ENCODE measurements at regions not wholly inside any gene's neighbourhood (a gene's known extent, or its start where the extent isn't known, plus 50 kb on each side); places are given as distances from the start of the nearest gene placed in this dataset.

GRCh38 chr4:89576246-89576645, 260.7 kb downstream of the SNCA start (continued):
- TF ChIP-seq, protein P1, sequence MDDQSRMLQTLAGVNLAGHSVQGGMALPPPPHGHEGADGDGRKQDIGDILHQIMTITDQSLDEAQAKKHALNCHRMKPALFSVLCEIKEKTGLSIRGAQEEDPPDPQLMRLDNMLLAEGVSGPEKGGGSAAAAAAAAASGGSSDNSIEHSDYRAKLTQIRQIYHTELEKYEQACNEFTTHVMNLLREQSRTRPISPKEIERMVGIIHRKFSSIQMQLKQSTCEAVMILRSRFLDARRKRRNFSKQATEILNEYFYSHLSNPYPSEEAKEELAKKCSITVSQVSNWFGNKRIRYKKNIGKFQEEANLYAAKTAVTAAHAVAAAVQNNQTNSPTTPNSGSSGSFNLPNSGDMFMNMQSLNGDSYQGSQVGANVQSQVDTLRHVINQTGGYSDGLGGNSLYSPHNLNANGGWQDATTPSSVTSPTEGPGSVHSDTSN (IDR thresholded peaks at IDR 0.05; ENCODE audit: insufficient replicate concordance, low read depth, low read length) = no peak
- TF ChIP-seq ETV6 (conservative IDR thresholded peaks at IDR 0.05 in 1 of 2, IDR thresholded peaks at IDR 0.05 in 1 of 2; ENCODE audit: borderline replicate concordance in 1 of 2, low read depth in 1 of 2) (no peak), EP300 (IDR thresholded peaks at IDR 0.05; ENCODE audit: borderline replicate concordance in 1 of 2, control insufficient read depth in 1 of 2, low read depth in 2 of 2, low read length in 2 of 2) (no peak)

DNA sequence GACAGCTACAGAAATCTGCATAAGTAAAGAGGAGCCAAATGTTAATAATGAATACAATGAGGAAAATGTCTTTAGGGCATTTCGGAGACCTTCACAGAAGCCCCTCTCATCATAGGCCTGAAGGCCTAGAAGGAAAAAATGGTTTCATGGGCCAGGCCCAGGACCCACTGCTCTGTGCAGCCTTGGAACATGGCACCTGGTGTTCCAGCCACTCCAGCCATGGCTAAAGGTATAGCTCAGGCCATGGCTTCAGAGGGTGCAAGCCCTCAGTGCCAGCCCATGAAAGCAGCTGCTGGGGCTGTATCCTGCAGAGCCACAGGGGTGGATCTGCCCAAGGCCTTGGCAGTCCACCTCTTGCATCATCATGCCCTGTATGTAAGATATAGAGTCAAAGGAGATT, 261.1 kb downstream of the SNCA start:
- 29% methylated on average over 1 of the region's 1 CpG for WGBS (ENCODE audit: insufficient coverage, insufficient replicate concordance, low lambda C conversion rate, missing lambda C conversion rate)
- TF ChIP-seq GATAD2B (conservative IDR thresholded peaks at IDR 0.05; ENCODE audit: low read depth) (no peak), CREB1 (IDR thresholded peaks at IDR 0.05; ENCODE audit: low read depth) (no peak), ZNF24 (IDR thresholded peaks at IDR 0.05) (no peak), MYC (IDR thresholded peaks at IDR 0.05; ENCODE audit: insufficient read depth, insufficient read length, insufficient replicate concordance, low read length, severe bottlenecking) (no peak), USF2 (IDR thresholded peaks at IDR 0.05; ENCODE audit: borderline replicate concordance, low read depth, low read length) (no peak), BHLHE40 (IDR thresholded peaks at IDR 0.05; ENCODE audit: borderline replicate concordance in 1 of 2, low read depth in 2 of 2, low read length in 1 of 2) (no peak), NR2F1 (conservative IDR thresholded peaks at IDR 0.05) (no peak), SP1 (IDR thresholded peaks at IDR 0.05; ENCODE audit: low read depth, low read length) (no peak), BMI1 (IDR thresholded peaks at IDR 0.05; ENCODE audit: borderline replicate concordance) (no peak), TCF12 (IDR thresholded peaks at IDR 0.05; ENCODE audit: low read depth, low read length) (no peak)
- TF ChIP-seq, protein P2, sequence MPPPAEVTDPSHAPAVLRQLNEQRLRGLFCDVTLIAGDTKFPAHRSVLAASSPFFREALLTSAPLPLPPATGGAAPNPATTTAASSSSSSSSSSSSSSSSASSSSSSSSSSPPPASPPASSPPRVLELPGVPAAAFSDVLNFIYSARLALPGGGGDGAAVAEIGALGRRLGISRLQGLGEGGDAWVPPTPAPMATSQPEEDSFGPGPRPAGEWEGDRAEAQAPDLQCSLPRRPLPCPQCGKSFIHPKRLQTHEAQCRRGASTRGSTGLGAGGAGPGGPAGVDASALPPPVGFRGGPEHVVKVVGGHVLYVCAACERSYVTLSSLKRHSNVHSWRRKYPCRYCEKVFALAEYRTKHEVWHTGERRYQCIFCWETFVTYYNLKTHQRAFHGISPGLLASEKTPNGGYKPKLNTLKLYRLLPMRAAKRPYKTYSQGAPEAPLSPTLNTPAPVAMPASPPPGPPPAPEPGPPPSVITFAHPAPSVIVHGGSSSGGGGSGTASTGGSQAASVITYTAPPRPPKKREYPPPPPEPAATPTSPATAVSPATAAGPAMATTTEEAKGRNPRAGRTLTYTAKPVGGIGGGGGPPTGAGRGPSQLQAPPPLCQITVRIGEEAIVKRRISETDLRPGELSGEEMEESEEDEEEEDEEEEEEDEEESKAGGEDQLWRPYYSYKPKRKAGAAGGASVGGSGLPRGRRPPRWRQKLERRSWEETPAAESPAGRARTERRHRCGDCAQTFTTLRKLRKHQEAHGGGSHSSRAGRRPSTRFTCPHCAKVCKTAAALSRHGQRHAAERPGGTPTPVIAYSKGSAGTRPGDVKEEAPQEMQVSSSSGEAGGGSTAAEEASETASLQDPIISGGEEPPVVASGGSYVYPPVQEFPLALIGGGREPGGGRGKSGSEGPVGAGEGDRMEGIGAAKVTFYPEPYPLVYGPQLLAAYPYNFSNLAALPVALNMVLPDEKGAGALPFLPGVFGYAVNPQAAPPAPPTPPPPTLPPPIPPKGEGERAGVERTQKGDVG (CRISPR knock-in tag; IDR thresholded peaks at IDR 0.05) = no peak

More for the DNA sequence above, 261.1 kb downstream of the SNCA start:
- Histone ChIP-seq H3K27me3 (replicated peaks in 1 of 2; ENCODE audit: control insufficient read depth in 2 of 2, insufficient read depth in 2 of 2, low read length in 1 of 2) (no peaks in the 10 kb centered on the region), H3K27ac (ENCODE audit: control insufficient read depth, insufficient read depth) (no peak overlapping the region), H3K79me2 (ENCODE audit: control insufficient read depth, insufficient read depth, low read length) (no peaks in the 10 kb centered on the region), H3K9ac (ENCODE audit: control insufficient read depth, insufficient read depth, low read length) (no peak overlapping the region), H3K4me2 (ENCODE audit: control insufficient read depth, insufficient read depth) (no peak overlapping the region), H2AFZ (ENCODE audit: control insufficient read depth, low read depth, low read length) (no peak overlapping the region), H3K4me3 (no peak overlapping the region), H3K36me3 (ENCODE audit: control insufficient read depth in 2 of 2, insufficient read depth in 2 of 2, low read length in 1 of 2) (no peaks in the 10 kb centered on the region), H3K4me1 (ENCODE audit: control insufficient read depth, insufficient read depth, low read length) (no peaks in the 10 kb centered on the region), H3K9me3 (replicated peaks; ENCODE audit: control insufficient read depth, insufficient read depth, low read length) (no peaks in the 10 kb centered on the region), H4K20me1 (ENCODE audit: control insufficient read depth, insufficient read depth) (no peaks in the 10 kb centered on the region)
- intact Hi-C loops (cut with micrococcal nuclease; ENCODE audit: unreplicated experiment) (no loop called here), in situ Hi-C loops (cut with MboI) (no loop called here)
- ChIA-PET RAD21 (ENCODE audit: unreplicated experiment) (no interaction called here), POLR2A (no interaction called here), CTCF (no interaction called here), SMC1A (ENCODE audit: uncharacterized antibody, unreplicated experiment) (no interaction called here)
- FAIRE-seq (no peak), ATAC-seq (no peak), DNase-seq (ENCODE audit: low read depth, low spot score) (no peak)
- no TSS peak for BruUV-seq (replicated peaks)
